Activated effector memory CD4-positive, alpha-beta T cell treated with Interleukin-2 at 50 U/mL for 16 hours (primary cell): ENCODE measurements at regions not wholly inside any gene's neighbourhood (a gene's known extent, or its start where the extent isn't known, plus 50 kb on each side); places are given as distances from the start of the nearest gene placed in this dataset.
"Not testable (repeated sequence)": the region's sequence is repeated elsewhere in the genome, so short reads cannot be mapped to it uniquely, and the experiment has no call there.

Source experiments
- DNase-seq: peaks from one replicate; pipeline ENCODE4 v3.0.0-alpha.2; 2020

- DNase-seq = no peak
Measured at GRCh38 chr4:151874328-151874727, 113.5 kb upstream of the GATB start.

GRCh38 chr4:151866592-151866918, 105.7 kb upstream of the GATB start:
- DNase-seq = no peak

- DNase-seq = no peak
Measured at GRCh38 chr4:151865744-151866591, 105.2 kb upstream of the GATB start.

GRCh38 chr4:151865312-151865711, 104.5 kb upstream of the GATB start:
- no peak for DNase-seq

GRCh38 chr4:151864068-151864467, 103.3 kb upstream of the GATB start:
- no peak for DNase-seq

- DNase-seq = no peak
Measured at GRCh38 chr4:151862766-151863165, 102.0 kb upstream of the GATB start.

GRCh38 chr4:151860561-151861093, 99.8 kb upstream of the GATB start:
- DNase-seq = no peak

- no peak for DNase-seq
Measured at GRCh38 chr4:151859641-151860040, 98.8 kb upstream of the GATB start.

- DNase-seq = no peak
Measured at GRCh38 chr4:151858356-151858755, 97.5 kb upstream of the GATB start.

- no peak for DNase-seq
Measured at GRCh38 chr4:151857368-151857767, 96.6 kb upstream of the GATB start.

- DNase-seq = no peak
Measured at GRCh38 chr4:151855747-151856146, 94.9 kb upstream of the GATB start.

GRCh38 chr4:151854731-151855130, 93.9 kb upstream of the GATB start:
- DNase-seq = no peak

GRCh38 chr4:151853034-151853433, 92.2 kb upstream of the GATB start:
- DNase-seq = no peak

GRCh38 chr4:151852202-151852601, 91.4 kb upstream of the GATB start:
- no peak for DNase-seq

GRCh38 chr4:151851354-151851753, 90.5 kb upstream of the GATB start:
- DNase-seq = no peak

- DNase-seq = no peak
Measured at GRCh38 chr4:151850791-151851213, 90.0 kb upstream of the GATB start.

- not testable (repeated sequence) for DNase-seq
Measured at GRCh38 chr4:151845551-151845950, 84.7 kb upstream of the GATB start.

GRCh38 chr4:151842430-151843079, 81.7 kb upstream of the GATB start:
- DNase-seq = no peak

GRCh38 chr4:151841107-151841506, 80.3 kb upstream of the GATB start:
- DNase-seq = no peak

- DNase-seq = no peak
Measured at GRCh38 chr4:151835467-151835866, 74.7 kb upstream of the GATB start.

- DNase-seq = no peak
Measured at GRCh38 chr4:151833174-151833573, 72.4 kb upstream of the GATB start.

GRCh38 chr4:151831526-151831925, 70.7 kb upstream of the GATB start:
- no peak for DNase-seq

GRCh38 chr4:151830168-151830567, 69.4 kb upstream of the GATB start:
- DNase-seq = no peak

GRCh38 chr4:151829309-151829708, 68.5 kb upstream of the GATB start:
- no peak for DNase-seq
